ENCODE measurements at regions not wholly inside any gene's neighbourhood (a gene's known extent, or its start where the extent isn't known, plus 50 kb on each side); places are given as distances from the start of the nearest gene placed in this dataset.

- DNase-seq (ENCODE audit: low spot score) = no peak
Observed at GRCh38 chr2:81692566-81692965, 1388.0 kb upstream of the LRRTM1 start.

- DNase-seq (ENCODE audit: low spot score) = no peak
Observed at GRCh38 chr2:81675641-81676040, 1371.1 kb upstream of the LRRTM1 start.

- no peak for DNase-seq (ENCODE audit: low spot score)
Observed at GRCh38 chr2:81672923-81673322, 1368.4 kb upstream of the LRRTM1 start.

- DNase-seq (ENCODE audit: low spot score) = no peak
Observed at GRCh38 chr2:81672516-81672915, 1368.0 kb upstream of the LRRTM1 start.

GRCh38 chr2:81670885-81671284, 1366.3 kb upstream of the LRRTM1 start:
- DNase-seq (ENCODE audit: low spot score) = no peak

- DNase-seq (ENCODE audit: low spot score) = no peak
Observed at GRCh38 chr2:81661081-81661480, 1356.5 kb upstream of the LRRTM1 start.

GRCh38 chr2:81658227-81658626, 1353.7 kb upstream of the LRRTM1 start:
- no peak for DNase-seq (ENCODE audit: low spot score)

GRCh38 chr2:81650048-81650971, 1345.8 kb upstream of the LRRTM1 start:
- DNase-seq (ENCODE audit: low spot score) = no peak

- DNase-seq (ENCODE audit: low spot score) = no peak
Observed at GRCh38 chr2:81648806-81649205, 1344.3 kb upstream of the LRRTM1 start.

GRCh38 chr2:81648370-81648769, 1343.8 kb upstream of the LRRTM1 start:
- DNase-seq (ENCODE audit: low spot score) = no peak

GRCh38 chr2:81647715-81648230, 1343.2 kb upstream of the LRRTM1 start:
- DNase-seq (ENCODE audit: low spot score) = no peak

- DNase-seq (ENCODE audit: low spot score) = no peak
Observed at GRCh38 chr2:81645745-81646301, 1341.3 kb upstream of the LRRTM1 start.

- no peak for DNase-seq (ENCODE audit: low spot score)
Observed at GRCh38 chr2:81644189-81644588, 1339.6 kb upstream of the LRRTM1 start.

- DNase-seq (ENCODE audit: low spot score) = no peak
Observed at GRCh38 chr2:81624825-81625224, 1320.3 kb upstream of the LRRTM1 start.

GRCh38 chr2:81600088-81600487, 1295.5 kb upstream of the LRRTM1 start:
- no peak for DNase-seq (ENCODE audit: low spot score)

- DNase-seq (ENCODE audit: low spot score) = no peak
Observed at GRCh38 chr2:81598453-81598852, 1293.9 kb upstream of the LRRTM1 start.

GRCh38 chr2:81589406-81589805, 1284.9 kb upstream of the LRRTM1 start:
- no peak for DNase-seq (ENCODE audit: low spot score)

GRCh38 chr2:81583311-81584108, 1279.0 kb upstream of the LRRTM1 start:
- no peak for DNase-seq (ENCODE audit: low spot score)

- no peak for DNase-seq (ENCODE audit: low spot score)
Observed at GRCh38 chr2:81576713-81577112, 1272.2 kb upstream of the LRRTM1 start.

GRCh38 chr2:81551040-81551634, 1246.6 kb upstream of the LRRTM1 start:
- no peak for DNase-seq (ENCODE audit: low spot score)

- no peak for DNase-seq (ENCODE audit: low spot score)
Observed at GRCh38 chr2:81550277-81550676, 1245.7 kb upstream of the LRRTM1 start.

- DNase-seq (ENCODE audit: low spot score) = no peak
Observed at GRCh38 chr2:81549646-81550045, 1245.1 kb upstream of the LRRTM1 start.
